GM23248 (cell line): ENCODE measurements at regions not wholly inside any gene's neighbourhood (a gene's known extent, or its start where the extent isn't known, plus 50 kb on each side); places are given as distances from the start of the nearest gene placed in this dataset.

ENCODE experiments used
- EZH2 ChIP-seq: fragments of 200-600 bp; sonication (generic); IDR thresholded peaks from 2 replicates; pipeline ENCODE4 v1.6.1; 2018; ENCODE audit warnings: antibody characterized with exemption, mild to moderate bottlenecking; ENCODE audit not compliant: insufficient read depth, poor library complexity, severe bottlenecking
- EZH2phosphoT487 ChIP-seq: fragments of 200-600 bp; sonication (generic); IDR thresholded peaks from 2 replicates; pipeline ENCODE4 v1.6.1; 2018; ENCODE audit warnings: antibody characterized with exemption, moderate library complexity, mild to moderate bottlenecking, low read depth; ENCODE audit not compliant: insufficient read depth

- TF ChIP-seq EZH2phosphoT487: no peak
- TF ChIP-seq EZH2: no peak
Observed at GRCh38 chr13:63088226-63088625, 1672.6 kb upstream of the PCDH20 start.
